AG04449 (cell line): ENCODE measurements at regions not wholly inside any gene's neighbourhood (a gene's known extent, or its start where the extent isn't known, plus 50 kb on each side); places are given as distances from the start of the nearest gene placed in this dataset.

ENCODE experiments used
- CTCF ChIA-PET: fragments of 350-600 bp; formaldehyde crosslinking; extraction: SDS; loops from one replicate; lab custom pipeline; 2021; ENCODE audit warnings: antibody characterized with exemption; lab: Yijun Ruan, JAX
- POLR2A ChIA-PET: fragments of 400-600, 350-600 bp; formaldehyde crosslinking; extraction: SDS; loops from one replicate; lab custom pipeline; 2020; ENCODE audit warnings: antibody characterized with exemption, inconsistent platforms; lab: Yijun Ruan, JAX
- DNase-seq: peaks from one replicate; pipeline ENCODE4 v3.0.0-alpha.2; 2010; ENCODE audit warnings: low read depth, low spot score
- H3K4me3 ChIP-seq: 2 replicates; pipeline ENCODE4 v1.5.1; 2011; ENCODE audit warnings: low read depth, mild to moderate bottlenecking, control low read depth, low read length
- TF ChIP-seq, protein P1 (sequence below): IDR thresholded peaks from one replicate; pipeline ENCODE4 v1.5.1; 2011; ENCODE audit warnings: mild to moderate bottlenecking, moderate library complexity, low read length, control low read depth, inconsistent platforms; ENCODE audit not compliant: insufficient read depth; ENCODE audit errors: missing control alignments

DNA sequence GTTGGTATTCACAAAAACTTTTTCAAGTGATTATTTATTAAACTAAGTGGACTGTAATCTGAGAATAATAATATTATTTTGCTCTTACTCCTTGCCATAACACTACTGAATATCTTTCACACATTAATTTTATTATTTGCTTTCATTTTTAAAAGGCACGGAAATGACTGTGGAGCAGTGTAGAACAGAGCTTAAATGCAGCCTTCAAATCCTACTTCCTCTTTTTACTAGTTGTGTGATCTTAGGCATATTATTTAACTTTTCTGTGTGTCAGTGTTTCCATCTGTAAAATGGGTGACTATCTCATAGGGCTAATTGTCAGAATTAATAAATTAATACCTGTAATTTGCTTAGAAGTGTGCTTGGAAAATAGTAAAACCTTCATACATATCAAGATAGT is 55.5 kb upstream of the SLC8A1 start:
- ChIA-PET CTCF (no interaction called here), POLR2A (no interaction called here)
- H3K4me3 ChIP-seq = no peak overlapping the region
- TF ChIP-seq, protein P1, sequence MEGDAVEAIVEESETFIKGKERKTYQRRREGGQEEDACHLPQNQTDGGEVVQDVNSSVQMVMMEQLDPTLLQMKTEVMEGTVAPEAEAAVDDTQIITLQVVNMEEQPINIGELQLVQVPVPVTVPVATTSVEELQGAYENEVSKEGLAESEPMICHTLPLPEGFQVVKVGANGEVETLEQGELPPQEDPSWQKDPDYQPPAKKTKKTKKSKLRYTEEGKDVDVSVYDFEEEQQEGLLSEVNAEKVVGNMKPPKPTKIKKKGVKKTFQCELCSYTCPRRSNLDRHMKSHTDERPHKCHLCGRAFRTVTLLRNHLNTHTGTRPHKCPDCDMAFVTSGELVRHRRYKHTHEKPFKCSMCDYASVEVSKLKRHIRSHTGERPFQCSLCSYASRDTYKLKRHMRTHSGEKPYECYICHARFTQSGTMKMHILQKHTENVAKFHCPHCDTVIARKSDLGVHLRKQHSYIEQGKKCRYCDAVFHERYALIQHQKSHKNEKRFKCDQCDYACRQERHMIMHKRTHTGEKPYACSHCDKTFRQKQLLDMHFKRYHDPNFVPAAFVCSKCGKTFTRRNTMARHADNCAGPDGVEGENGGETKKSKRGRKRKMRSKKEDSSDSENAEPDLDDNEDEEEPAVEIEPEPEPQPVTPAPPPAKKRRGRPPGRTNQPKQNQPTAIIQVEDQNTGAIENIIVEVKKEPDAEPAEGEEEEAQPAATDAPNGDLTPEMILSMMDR = no peak
- DNase-seq = no peak

DNA sequence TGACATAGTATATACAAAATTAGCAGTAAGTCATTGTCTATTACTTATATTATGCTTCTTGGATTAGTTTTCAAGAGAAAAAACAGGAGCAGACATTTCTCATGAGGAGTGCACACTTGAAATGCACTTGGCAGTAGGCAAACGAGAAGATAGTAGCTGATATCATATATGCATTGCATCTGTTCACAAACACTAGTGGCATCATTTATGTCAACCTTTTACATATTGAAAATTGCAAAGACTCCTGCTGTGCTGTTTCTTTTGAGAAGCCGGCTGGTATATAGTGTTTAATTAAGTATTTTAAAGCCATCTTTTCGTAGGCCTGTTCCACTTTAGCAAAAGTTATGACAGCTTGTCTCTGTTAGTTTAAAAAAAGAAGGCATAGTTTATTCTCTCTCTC is 58.4 kb upstream of the SLC8A1 start:
- CTCF ChIA-PET = interaction anchor here (1.4 to 3.5 kb wide), 2 partner anchors 12 to 22 kb away, joined by 7 to 13 read pairs; no protein-coding TSS in a partner anchor
- POLR2A ChIA-PET = no interaction called here

DNA sequence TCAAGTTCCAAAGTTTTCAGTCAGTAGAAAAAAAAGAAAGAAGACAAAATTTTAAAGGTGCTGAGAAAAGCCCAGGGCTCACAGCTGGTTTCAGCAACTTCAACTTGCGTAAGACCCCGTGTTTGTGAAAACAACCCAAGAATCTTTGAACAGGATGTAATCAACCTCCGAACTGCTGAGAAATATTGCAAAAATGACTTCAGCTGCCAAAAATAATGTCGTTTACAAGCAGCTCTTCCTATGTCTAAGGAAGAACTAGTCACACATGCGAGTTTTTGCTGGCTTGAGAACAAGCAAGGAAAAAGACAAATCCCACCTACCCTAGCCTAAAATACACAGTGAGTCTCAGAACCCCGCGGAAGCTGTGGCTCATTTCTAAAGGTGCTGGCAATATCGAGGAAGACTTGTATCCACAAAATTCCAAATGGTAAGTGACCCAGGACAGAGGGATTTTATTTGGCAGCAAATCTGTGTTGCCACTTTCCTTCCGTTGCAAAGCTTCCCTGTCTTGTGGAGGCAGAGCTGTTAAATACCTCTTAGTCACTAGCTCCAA is 59.8 kb upstream of the SLC8A1 start:
- TF ChIP-seq, protein P1 = no peak
- peak; percentile 77 for DNase-seq
- H3K4me3 ChIP-seq = no peak overlapping the region; the same call in 1 of the 2 replicates
- CTCF ChIA-PET = interaction anchor here (1.2 kb wide), 1 partner anchor 43 kb away, joined by 5 read pairs; no protein-coding TSS in a partner anchor
- POLR2A ChIA-PET = interaction anchor here (0.7 kb wide), 1 partner anchor 13 kb away, joined by 4 read pairs; no protein-coding TSS in a partner anchor

More for the DNA sequence above, 58.4 kb upstream of the SLC8A1 start:
- no peak overlapping the region for H3K4me3 ChIP-seq
- DNase-seq = no peak
- TF ChIP-seq, protein P1 = no peak

DNA sequence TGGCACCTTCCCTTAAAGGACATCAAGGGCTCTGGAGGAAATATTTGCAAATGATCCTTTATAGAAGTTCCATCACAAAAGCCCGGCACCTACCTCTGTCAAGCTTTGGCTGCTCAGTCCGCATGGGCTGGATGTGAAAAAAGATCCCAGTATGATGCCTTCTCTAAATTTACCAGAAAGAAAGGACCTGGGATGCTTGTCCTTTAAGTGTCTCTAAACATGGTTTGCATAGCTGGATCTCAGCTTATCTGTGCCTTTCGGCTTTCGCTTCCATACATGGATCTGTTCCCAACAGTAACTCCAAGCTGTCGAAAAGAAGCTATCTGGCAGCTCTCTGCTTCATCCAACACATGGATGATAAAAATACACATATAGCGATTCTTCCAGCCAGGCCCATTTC is 60.4 kb upstream of the SLC8A1 start:
- H3K4me3 ChIP-seq = no peak overlapping the region
- CTCF ChIA-PET = interaction anchor here (1.2 kb wide), 1 partner anchor 42 kb away, joined by 5 read pairs; no protein-coding TSS in a partner anchor
- DNase-seq = no peak
- TF ChIP-seq, protein P1 = no peak
- POLR2A ChIA-PET = interaction anchor here (0.7 kb wide), 1 partner anchor 13 kb away, joined by 4 read pairs; no protein-coding TSS in a partner anchor

DNA sequence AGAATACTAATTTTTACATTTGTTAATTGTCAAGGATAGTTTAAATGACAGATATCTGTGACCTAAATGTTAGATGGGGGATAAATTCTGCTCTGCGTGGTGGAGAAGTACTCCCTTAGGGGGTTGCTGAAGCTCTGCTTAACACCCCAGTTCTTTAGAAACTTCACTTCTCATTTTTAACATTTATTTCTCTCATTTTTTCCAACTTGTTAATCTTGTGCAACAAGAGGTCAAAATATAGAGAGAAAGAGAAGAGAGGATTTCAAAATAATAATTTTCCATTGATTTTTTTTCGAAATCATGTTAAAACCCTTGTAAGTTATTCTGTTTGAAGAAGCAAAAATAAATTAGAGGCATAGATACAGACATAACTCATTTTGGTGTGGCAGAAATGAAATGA is 61.3 kb upstream of the SLC8A1 start:
- no peak for DNase-seq
- no peak overlapping the region for H3K4me3 ChIP-seq
- ChIA-PET CTCF (interaction anchor here (1.2 kb wide), 1 partner anchor 41 kb away, joined by 5 read pairs; no protein-coding TSS in a partner anchor), POLR2A (no interaction called here)
- TF ChIP-seq, protein P1 = no peak

DNA sequence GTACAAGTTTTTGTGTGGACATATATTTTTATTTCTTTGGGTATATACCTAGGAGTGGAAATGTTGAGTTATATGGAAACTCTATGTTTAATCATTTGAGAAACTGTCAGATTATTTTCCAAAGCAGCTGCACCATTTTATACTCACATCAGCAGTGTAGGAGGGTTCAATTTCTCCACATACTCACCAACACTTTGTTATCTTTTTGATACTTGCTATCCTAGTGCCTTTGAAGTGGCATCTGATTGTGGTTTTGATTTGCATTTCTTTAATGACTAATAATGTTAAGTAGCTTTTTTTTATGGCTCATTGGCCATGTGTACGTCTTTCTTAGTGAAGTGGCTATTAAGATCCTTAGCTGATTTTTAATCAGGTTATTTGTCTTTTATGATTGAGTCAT is 64.7 kb upstream of the SLC8A1 start:
- DNase-seq = no peak
- CTCF ChIA-PET = no interaction called here
- no peak overlapping the region for H3K4me3 ChIP-seq
- TF ChIP-seq, protein P1 = no peak
- POLR2A ChIA-PET = no interaction called here
